ENCODE measurements at regions not wholly inside any gene's neighbourhood (a gene's known extent, or its start where the extent isn't known, plus 50 kb on each side); places are given as distances from the start of the nearest gene placed in this dataset.

DNA sequence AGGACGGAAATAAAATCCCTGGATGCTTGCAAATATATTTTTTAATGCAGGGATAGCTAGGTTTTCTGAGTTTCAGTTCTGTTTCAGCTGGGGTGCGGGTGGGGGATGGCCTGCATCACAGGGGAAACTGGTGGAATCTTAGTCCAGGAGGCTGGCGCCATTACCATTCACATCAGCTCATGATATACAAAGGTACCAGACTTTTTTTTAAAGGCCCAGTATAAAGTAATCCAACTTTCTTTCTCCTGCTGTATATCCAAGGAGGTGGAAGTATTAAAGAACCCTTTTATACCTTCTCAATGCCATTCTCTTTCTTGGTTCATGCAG is 343.8 kb downstream of the KCNRG start:
- Histone ChIP-seq H3K4me3 (ENCODE audit: low read length) (no peak overlapping the region), H3K9me3 (ENCODE audit: insufficient read depth, low read depth, low read length) (no peaks in the 10 kb centered on the region), H3K36me3 (ENCODE audit: insufficient read depth, low read depth, low read length) (no peaks in the 10 kb centered on the region), H3K4me1 (ENCODE audit: insufficient read depth, low read length) (peaks cover 4% of the 10 kb centered on the region; the same call in 1 of the 2 replicates), H3K9ac (ENCODE audit: low read depth, low read length) (no peak overlapping the region), H3K27ac (ENCODE audit: low read length) (no peak overlapping the region), H3K27me3 (ENCODE audit: insufficient read depth, low read length) (no peaks in the 10 kb centered on the region)

DNA sequence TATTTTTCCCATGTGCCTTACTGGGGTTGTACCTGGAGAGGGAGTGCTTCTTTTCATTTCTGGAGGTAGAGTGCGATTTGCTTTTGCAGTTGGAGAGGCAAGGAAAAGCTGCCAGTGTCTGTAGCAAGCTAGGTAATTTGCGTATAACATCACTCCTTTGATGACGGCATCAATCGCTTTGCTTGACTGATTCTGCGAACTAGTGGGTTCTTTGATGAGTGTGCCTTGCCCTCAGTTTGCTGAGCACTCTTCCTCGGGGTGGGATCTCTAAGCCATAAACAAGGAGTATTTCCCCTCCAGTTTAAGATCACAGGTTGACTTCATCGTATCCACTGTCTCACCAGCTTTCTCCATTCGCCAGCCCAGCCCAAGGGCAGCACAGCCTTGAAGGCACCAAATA is 344.5 kb downstream of the KCNRG start:
- Histone ChIP-seq H3K9ac (ENCODE audit: low read depth, low read length) (no peak overlapping the region), H3K9me3 (ENCODE audit: insufficient read depth, low read depth, low read length) (no peaks in the 10 kb centered on the region), H3K27ac (ENCODE audit: low read length) (no peak overlapping the region), H3K36me3 (ENCODE audit: insufficient read depth, low read depth, low read length) (no peaks in the 10 kb centered on the region), H3K27me3 (ENCODE audit: insufficient read depth, low read length) (no peaks in the 10 kb centered on the region), H3K4me3 (ENCODE audit: low read length) (no peak overlapping the region), H3K4me1 (ENCODE audit: insufficient read depth, low read length) (peaks cover 4% of the 10 kb centered on the region; the same call in 1 of the 2 replicates)

DNA sequence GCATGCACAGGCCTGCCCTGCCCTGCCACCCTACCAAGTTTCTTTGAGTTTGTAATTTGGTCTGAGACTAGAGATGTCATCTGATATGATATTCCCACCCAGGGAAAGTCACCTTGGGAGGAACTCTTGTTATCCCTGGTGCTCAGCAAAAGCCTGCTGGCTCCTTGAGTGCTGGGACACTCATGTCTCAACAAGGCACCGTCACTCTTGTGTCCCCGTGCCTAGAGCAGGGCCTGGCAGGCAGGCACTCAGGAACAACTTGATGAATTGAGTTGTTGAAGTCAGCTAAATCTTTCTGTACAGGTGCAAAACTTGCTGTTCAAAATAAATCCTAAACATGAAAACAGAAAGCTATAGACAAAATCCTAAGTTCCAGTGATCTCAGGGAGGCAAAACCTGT is 345.4 kb downstream of the KCNRG start:
- Histone ChIP-seq H3K9me3 (ENCODE audit: insufficient read depth, low read depth, low read length) (no peaks in the 10 kb centered on the region), H3K36me3 (ENCODE audit: insufficient read depth, low read depth, low read length) (no peaks in the 10 kb centered on the region), H3K27ac (ENCODE audit: low read length) (no peak overlapping the region), H3K9ac (ENCODE audit: low read depth, low read length) (no peak overlapping the region), H3K4me3 (ENCODE audit: low read length) (no peak overlapping the region), H3K4me1 (ENCODE audit: insufficient read depth, low read length) (peaks cover 4% of the 10 kb centered on the region; the same call in 1 of the 2 replicates), H3K27me3 (ENCODE audit: insufficient read depth, low read length) (no peaks in the 10 kb centered on the region)

DNA sequence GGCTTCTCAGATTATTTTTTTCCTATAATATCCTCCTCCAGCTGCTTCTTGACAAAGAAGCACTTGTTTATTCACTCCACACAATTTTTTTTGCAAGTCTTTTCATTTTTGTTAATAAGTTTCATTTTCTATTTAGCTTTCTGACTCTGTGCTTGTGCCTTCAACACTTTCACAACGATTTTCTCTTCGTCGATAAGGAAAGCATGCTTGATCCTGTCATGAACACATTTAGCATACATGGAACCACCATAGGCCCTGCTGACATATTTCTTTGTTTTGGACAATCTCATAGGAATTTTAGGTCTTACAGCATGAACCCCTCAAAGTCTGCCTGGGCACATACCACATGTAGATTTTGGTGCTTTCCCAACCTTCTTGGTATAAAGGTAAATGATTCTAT is 346.0 kb downstream of the KCNRG start:
- Histone ChIP-seq H3K9me3 (ENCODE audit: insufficient read depth, low read depth, low read length) (no peaks in the 10 kb centered on the region), H3K9ac (ENCODE audit: low read depth, low read length) (no peak overlapping the region), H3K27ac (ENCODE audit: low read length) (no peak overlapping the region), H3K27me3 (ENCODE audit: insufficient read depth, low read length) (no peaks in the 10 kb centered on the region), H3K4me1 (ENCODE audit: insufficient read depth, low read length) (peaks cover 4% of the 10 kb centered on the region; the same call in 1 of the 2 replicates), H3K36me3 (ENCODE audit: insufficient read depth, low read depth, low read length) (no peaks in the 10 kb centered on the region), H3K4me3 (ENCODE audit: low read length) (no peak overlapping the region)

DNA sequence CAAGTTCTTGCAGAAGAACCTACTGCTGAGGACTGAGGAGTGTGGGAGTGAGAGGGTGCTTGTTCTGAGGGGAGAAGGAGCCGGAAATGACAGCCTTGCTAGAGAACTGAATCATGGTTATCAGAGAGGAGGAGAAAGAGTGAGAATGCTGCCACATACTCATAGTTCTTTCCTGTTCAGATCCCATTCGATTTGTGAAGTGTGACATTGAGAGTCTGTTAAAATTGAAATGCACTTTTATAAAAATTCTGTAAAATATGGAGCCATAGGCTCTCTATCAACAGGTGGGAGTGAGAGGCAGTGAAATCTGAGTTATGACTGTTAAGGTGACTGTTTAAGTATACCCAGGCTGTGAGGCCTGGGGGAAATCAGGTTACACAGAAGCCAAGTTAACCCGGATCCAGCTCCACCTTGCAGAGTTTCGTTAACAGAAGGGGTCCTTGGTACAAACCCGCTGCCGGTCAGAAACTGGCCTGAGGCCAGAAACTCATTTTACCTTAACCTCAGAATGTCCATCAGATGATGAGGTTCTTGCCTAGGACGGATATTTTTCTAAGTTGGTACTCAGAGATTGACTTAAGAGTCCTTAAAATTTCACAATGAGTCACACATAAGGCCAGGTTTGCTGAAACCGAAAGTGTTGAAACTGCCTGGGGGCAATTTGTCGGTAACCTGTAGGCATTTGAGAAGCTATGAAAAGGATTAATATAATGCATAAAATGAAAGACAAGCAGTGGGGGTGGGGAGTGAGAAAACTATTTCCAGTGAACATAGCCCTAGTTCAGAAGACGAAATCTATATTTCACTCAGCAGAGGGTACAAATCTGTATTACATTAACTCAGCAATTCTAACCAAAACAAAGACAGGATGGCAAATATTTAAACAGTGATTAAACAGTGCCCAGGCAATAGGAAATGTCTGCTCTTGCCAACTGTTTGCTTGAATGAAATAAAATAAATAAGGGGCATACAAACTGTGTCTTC is 350.5 kb downstream of the KCNRG start:
- Histone ChIP-seq H3K9ac (ENCODE audit: low read depth, low read length) (no peak overlapping the region), H3K27me3 (ENCODE audit: insufficient read depth, low read length) (no peaks in the 10 kb centered on the region), H3K36me3 (ENCODE audit: insufficient read depth, low read depth, low read length) (no peaks in the 10 kb centered on the region), H3K4me3 (ENCODE audit: low read length) (no peak overlapping the region), H3K4me1 (ENCODE audit: insufficient read depth, low read length) (no peaks in the 10 kb centered on the region), H3K27ac (ENCODE audit: low read length) (no peak overlapping the region), H3K9me3 (ENCODE audit: insufficient read depth, low read depth, low read length) (no peaks in the 10 kb centered on the region)

DNA sequence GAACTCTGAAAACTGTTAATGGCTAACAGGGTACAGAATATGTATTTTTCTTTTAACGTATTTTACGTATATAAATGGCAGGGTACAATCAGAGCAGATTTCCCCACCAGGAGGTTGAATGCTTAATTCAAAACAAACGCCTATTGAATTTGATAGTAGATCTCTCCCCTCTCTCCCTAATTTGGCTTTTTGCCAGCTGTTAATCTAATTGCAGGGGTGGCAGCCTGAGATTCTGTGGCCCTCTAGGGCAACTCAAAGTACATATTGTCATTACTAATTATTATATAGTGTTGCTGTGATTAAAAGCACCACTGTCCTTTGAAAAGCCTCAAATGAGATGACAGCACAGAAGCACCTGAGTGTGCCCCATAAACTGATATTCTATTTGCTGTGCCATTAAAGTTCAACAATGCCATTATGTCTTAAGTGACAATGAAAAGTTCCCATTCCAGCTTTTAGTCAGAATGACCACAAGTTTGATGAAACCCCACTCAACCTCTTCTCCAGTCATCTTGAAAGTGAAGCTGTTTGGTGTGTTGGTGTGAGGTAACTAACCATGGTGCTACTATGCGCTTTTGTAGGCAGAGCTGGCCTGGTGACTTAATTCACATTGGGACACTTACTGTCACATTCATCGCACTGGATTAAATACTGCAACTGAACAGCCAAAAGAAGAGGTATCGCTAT is 351.4 kb downstream of the KCNRG start:
- Histone ChIP-seq H3K27ac (ENCODE audit: low read length) (no peak overlapping the region), H3K9ac (ENCODE audit: low read depth, low read length) (no peak overlapping the region), H3K27me3 (ENCODE audit: insufficient read depth, low read length) (no peaks in the 10 kb centered on the region), H3K9me3 (ENCODE audit: insufficient read depth, low read depth, low read length) (no peaks in the 10 kb centered on the region), H3K4me1 (ENCODE audit: insufficient read depth, low read length) (no peaks in the 10 kb centered on the region), H3K36me3 (ENCODE audit: insufficient read depth, low read depth, low read length) (no peaks in the 10 kb centered on the region), H3K4me3 (ENCODE audit: low read length) (no peak overlapping the region)

DNA sequence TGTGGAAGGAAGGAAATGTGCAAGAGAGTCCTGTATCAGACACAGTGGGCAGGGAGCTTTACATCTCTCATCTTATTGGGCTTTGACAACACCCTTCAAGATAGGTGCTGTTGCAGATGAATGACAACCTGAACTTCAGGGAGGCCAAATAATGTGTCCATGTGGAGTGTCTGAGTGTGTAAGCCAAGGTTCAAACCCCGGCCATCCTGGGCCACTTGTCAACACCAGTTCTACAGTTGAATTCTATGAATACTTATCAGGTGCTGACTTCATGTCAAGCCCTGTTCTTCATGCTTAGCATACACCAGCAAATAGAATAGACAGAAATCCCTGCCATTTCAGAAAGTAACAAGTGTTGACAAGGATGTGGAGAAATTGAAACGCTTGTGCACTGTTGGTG is 354.4 kb downstream of the KCNRG start:
- Histone ChIP-seq H3K27ac (ENCODE audit: low read length) (no peak overlapping the region), H3K4me3 (ENCODE audit: low read length) (no peak overlapping the region), H3K4me1 (ENCODE audit: insufficient read depth, low read length) (no peaks in the 10 kb centered on the region), H3K9me3 (ENCODE audit: insufficient read depth, low read depth, low read length) (no peaks in the 10 kb centered on the region), H3K27me3 (ENCODE audit: insufficient read depth, low read length) (no peaks in the 10 kb centered on the region), H3K9ac (ENCODE audit: low read depth, low read length) (no peak overlapping the region), H3K36me3 (ENCODE audit: insufficient read depth, low read depth, low read length) (no peaks in the 10 kb centered on the region)

DNA sequence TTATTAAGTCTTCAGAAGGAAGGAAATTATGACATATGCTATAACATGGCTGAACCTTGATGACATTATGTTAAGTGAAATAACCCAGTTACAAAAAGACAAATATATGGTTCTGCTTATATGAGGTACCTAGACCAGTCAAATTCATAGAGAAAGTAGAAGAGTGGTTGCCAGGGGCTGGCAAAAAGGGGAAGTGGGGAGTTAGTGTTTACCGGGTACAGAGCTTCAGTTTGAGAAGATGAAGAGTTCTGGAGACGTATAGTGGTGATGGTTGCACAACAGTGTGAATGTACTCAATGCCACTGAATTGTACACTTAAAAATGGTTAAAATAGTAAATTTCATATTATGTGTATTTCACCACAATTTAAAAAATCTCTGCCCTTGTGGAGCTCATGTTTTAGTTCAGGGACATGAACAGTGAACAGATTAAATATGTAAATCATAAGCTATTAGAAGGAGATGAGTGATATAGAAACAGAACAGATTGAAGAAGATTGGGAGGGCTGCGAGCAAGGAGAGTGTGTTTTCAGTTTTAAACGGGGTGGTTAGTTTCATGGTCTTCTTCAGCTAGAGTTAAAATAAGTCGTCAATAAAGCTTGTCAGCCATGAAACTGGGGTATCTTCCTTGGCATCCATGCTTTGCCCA is 355.2 kb downstream of the KCNRG start:
- H3K9me3 ChIP-seq (ENCODE audit: insufficient read depth, low read depth, low read length) = no peaks in the 10 kb centered on the region
- H3K4me1 ChIP-seq (ENCODE audit: insufficient read depth, low read length) = no peaks in the 10 kb centered on the region
- H3K4me3 ChIP-seq (ENCODE audit: low read length) = no peak overlapping the region
- no peaks in the 10 kb centered on the region for H3K27me3 ChIP-seq (ENCODE audit: insufficient read depth, low read length)
- no peak overlapping the region for H3K27ac ChIP-seq (ENCODE audit: low read length)
- H3K36me3 ChIP-seq (ENCODE audit: insufficient read depth, low read depth, low read length) = no peaks in the 10 kb centered on the region
- no peak overlapping the region for H3K9ac ChIP-seq (ENCODE audit: low read depth, low read length)

DNA sequence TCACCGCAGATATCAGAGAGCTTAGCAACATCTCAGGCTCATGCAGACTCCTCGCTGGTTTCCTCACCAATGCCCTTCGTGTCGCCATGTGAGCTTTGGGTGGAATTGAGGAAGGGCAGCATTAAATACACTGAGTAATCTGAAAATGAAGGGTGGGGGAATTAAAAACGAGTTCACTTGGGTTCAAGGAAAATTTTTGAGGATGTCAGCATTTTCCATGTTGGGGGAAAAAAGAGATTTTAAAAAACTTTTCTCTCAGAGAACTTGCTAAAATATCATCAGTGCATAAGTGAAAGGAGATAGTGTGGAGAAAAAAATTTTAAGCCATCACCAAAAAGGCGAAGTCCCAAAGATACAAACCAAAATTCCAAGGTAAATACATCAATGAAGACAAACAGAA is 359.3 kb downstream of the KCNRG start:
- H3K4me3 ChIP-seq (ENCODE audit: low read length) = no peak overlapping the region
- no peaks in the 10 kb centered on the region for H3K9me3 ChIP-seq (ENCODE audit: insufficient read depth, low read depth, low read length)
- no peak overlapping the region for H3K27ac ChIP-seq (ENCODE audit: low read length)
- peaks cover 20% of the 10 kb centered on the region; the same call in 1 of the 2 replicates for H3K4me1 ChIP-seq (ENCODE audit: insufficient read depth, low read length)
- no peaks in the 10 kb centered on the region for H3K36me3 ChIP-seq (ENCODE audit: insufficient read depth, low read depth, low read length)
- no peak overlapping the region for H3K9ac ChIP-seq (ENCODE audit: low read depth, low read length)
- no peaks in the 10 kb centered on the region for H3K27me3 ChIP-seq (ENCODE audit: insufficient read depth, low read length)

DNA sequence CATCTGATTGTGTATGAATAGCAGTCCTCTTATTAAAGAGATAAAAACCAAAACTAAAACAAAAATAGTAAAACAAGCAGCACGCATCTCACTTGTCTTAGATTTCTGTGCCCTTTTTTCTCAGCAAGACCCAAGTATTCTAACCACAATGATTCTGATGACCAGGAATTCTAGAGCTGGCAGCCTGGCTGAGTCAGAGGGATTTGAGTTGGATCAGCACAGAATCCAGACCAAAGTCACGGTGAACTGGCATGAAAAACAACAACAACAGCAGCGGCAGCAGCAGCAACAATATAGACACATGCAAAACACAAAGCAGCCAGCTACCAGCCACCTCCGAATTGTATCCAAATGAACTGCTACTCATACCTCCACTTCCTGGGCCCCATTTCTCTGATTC is 360.5 kb downstream of the KCNRG start:
- Histone ChIP-seq H3K36me3 (ENCODE audit: insufficient read depth, low read depth, low read length) (no peaks in the 10 kb centered on the region), H3K4me3 (ENCODE audit: low read length) (no peak overlapping the region), H3K9ac (ENCODE audit: low read depth, low read length) (no peak overlapping the region), H3K27me3 (ENCODE audit: insufficient read depth, low read length) (no peaks in the 10 kb centered on the region), H3K4me1 (ENCODE audit: insufficient read depth, low read length) (peaks cover 20% of the 10 kb centered on the region; the same call in 1 of the 2 replicates), H3K27ac (ENCODE audit: low read length) (no peak overlapping the region), H3K9me3 (ENCODE audit: insufficient read depth, low read depth, low read length) (peaks cover 6% of the 10 kb centered on the region; the same call in 1 of the 2 replicates)

DNA sequence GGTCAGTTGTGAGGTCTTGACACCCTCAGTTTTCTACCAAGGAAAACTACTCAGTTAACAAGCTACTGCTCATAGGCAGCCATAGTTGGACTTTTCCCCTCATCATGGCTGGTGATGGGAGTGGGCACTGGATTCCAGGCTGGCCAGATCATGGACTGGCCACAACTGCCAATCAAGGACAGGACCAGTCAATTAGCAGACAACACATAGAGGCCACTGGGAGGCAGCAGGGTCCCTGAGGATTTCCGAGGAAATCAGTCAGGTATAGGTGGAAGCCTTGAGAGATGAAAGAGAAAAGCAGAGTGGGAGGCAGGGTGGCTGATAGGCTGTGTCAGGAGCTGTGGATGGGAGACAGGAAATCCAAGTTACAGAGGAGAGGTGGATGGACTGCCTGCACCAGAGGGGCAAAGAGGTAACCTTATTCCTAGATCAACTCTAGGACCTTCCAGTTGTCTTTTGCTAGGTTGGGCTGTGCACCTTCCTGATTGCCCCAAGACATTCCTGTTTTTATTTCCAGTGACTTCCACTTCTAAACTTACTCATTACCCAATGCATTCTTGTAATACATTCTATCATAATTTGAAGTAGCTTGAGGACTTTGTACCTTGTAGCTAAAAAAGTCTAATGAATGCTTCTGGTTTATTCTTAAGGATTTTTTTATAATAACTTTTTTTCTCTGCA is 361.8 kb downstream of the KCNRG start:
- no peak overlapping the region for H3K4me3 ChIP-seq (ENCODE audit: low read length)
- H3K27me3 ChIP-seq (ENCODE audit: insufficient read depth, low read length) = no peaks in the 10 kb centered on the region
- peaks cover 20% of the 10 kb centered on the region; the same call in 1 of the 2 replicates for H3K4me1 ChIP-seq (ENCODE audit: insufficient read depth, low read length)
- H3K9me3 ChIP-seq (ENCODE audit: insufficient read depth, low read depth, low read length) = peaks cover 18% of the 10 kb centered on the region
- no peak overlapping the region for H3K9ac ChIP-seq (ENCODE audit: low read depth, low read length)
- no peak overlapping the region for H3K27ac ChIP-seq (ENCODE audit: low read length)
- H3K36me3 ChIP-seq (ENCODE audit: insufficient read depth, low read depth, low read length) = no peaks in the 10 kb centered on the region

Measured in iPS-20b (cell line).